UCSD-AML1 (cell line): ENCODE measurements at regions not wholly inside any gene's neighbourhood (a gene's known extent, or its start where the extent isn't known, plus 50 kb on each side); places are given as distances from the start of the nearest gene placed in this dataset.
A peak's percentile ranks its signal among the peaks of the same experiment; 100 is the strongest.
"Not testable (repeated sequence)": the region's sequence is repeated elsewhere in the genome, so short reads cannot be mapped to it uniquely, and the experiment has no call there.

Experiments
- DNase-seq: peaks from one replicate; lab custom pipeline; 2025; ENCODE audit not compliant: unreplicated experiment; lab: John Stamatoyannopoulos, UW

GRCh38 chr13:109702030-109702597 is 84.3 kb downstream of the IRS2 start:
- not testable (repeated sequence) for DNase-seq

- DNase-seq = peak; percentile 94
These were observed 86.2 kb downstream of the IRS2 start for GRCh38 chr13:109700176-109700575.

GRCh38 chr13:109699628-109700071 is 86.7 kb downstream of the IRS2 start:
- no peak for DNase-seq

GRCh38 chr13:109698779-109699178 is 87.6 kb downstream of the IRS2 start:
- no peak for DNase-seq

GRCh38 chr13:109697936-109698335 is 88.4 kb downstream of the IRS2 start:
- DNase-seq = no peak

- DNase-seq = no peak
These were observed 90.8 kb downstream of the IRS2 start for GRCh38 chr13:109695402-109696190.

GRCh38 chr13:109694972-109695371 is 91.4 kb downstream of the IRS2 start:
- DNase-seq = no peak

GRCh38 chr13:109693213-109693612 is 93.2 kb downstream of the IRS2 start:
- DNase-seq = no peak

- DNase-seq = no peak
These were observed 94.7 kb downstream of the IRS2 start for GRCh38 chr13:109691689-109692088.

- DNase-seq = no peak
These were observed 98.6 kb downstream of the IRS2 start for GRCh38 chr13:109687559-109688448.

- no peak for DNase-seq
These were observed 101.2 kb downstream of the IRS2 start for GRCh38 chr13:109685203-109685602.

- DNase-seq = no peak
These were observed 101.6 kb downstream of the IRS2 start for GRCh38 chr13:109684824-109685202.

GRCh38 chr13:109684084-109684823 is 102.1 kb downstream of the IRS2 start:
- DNase-seq = no peak

- no peak for DNase-seq
These were observed 103.7 kb downstream of the IRS2 start for GRCh38 chr13:109682534-109683244.

GRCh38 chr13:109680930-109681329 is 105.5 kb downstream of the IRS2 start:
- no peak for DNase-seq

GRCh38 chr13:109680288-109680687 is 106.1 kb downstream of the IRS2 start:
- DNase-seq = no peak

GRCh38 chr13:109678459-109678858 is 107.9 kb downstream of the IRS2 start:
- DNase-seq = no peak

GRCh38 chr13:109677206-109677605 is 109.2 kb downstream of the IRS2 start:
- DNase-seq = no peak

- no peak for DNase-seq
These were observed 112.9 kb downstream of the IRS2 start for GRCh38 chr13:109673477-109673876.

GRCh38 chr13:109672545-109672944 is 113.8 kb downstream of the IRS2 start:
- DNase-seq = no peak
